ENCODE measurements at regions not wholly inside any gene's neighbourhood (a gene's known extent, or its start where the extent isn't known, plus 50 kb on each side); places are given as distances from the start of the nearest gene placed in this dataset.

DNA sequence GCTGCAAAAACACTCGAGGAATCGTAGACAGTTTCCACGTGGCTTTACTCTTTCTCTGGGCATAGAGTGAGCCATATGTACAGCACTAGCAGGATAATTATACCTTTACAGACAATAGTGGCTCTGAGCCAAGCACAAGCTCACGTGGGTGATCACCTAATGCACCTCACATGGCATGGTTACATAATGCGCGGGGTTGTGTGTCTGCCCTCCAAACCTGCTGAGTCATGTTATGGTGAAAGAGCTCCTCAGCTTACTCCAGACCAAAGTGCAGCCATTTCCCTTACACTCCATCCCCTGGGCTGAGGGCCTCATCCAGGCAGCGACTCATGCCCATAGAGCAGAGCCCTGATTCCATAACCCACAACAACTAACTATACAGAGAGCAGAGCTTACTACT, 1458.4 kb upstream of the CADM2 start:
- H2AFZ ChIP-seq (ENCODE audit: low read depth, low read length), result no peak overlapping the region
- no peak overlapping the region for H3K9ac ChIP-seq (ENCODE audit: insufficient read depth in 1 of 2, low read depth in 2 of 2, low read length in 2 of 2)
- no peak overlapping the region for H3K4me2 ChIP-seq (ENCODE audit: insufficient read depth, low read length)
- no peaks in the 10 kb centered on the region for H4K20me1 ChIP-seq (replicated peaks; ENCODE audit: control insufficient read depth, insufficient read depth, low read length)
- DNase-seq (ENCODE audit: extremely low read depth in 1 of 4, low spot score in 3 of 4) (no peak), ATAC-seq (no peak), FAIRE-seq (no peak)
- no peaks in the 10 kb centered on the region for H3K9me1 ChIP-seq (ENCODE audit: control insufficient read depth, insufficient read depth, low read length)
- in situ Hi-C loops (cut with MboI), result no loop called here
- no peaks in the 10 kb centered on the region for H3K9me3 ChIP-seq (replicated peaks; ENCODE audit: control insufficient read depth, insufficient read depth, low read depth, low read length)
- H3K4me3 ChIP-seq, result no peak overlapping the region
- CTCF ChIA-PET (ENCODE audit: low intra/inter-chr PET ratio), result no interaction called here
- H3K36me3 ChIP-seq (ENCODE audit: control insufficient read depth, insufficient read depth, low read length), result no peaks in the 10 kb centered on the region
- intact Hi-C loops (cut with micrococcal nuclease), result no loop called here
- TF ChIP-seq MAFG (tag; conservative IDR thresholded peaks at IDR 0.05) (peak; percentile 22; the same call in 1 of the 2 replicates), MCM7 (IDR thresholded peaks at IDR 0.05) (no peak)
- no peaks in the 10 kb centered on the region for H3K79me2 ChIP-seq (ENCODE audit: control insufficient read depth, insufficient read depth, low read length)
- BruUV-seq (replicated peaks), result no TSS peak
- POLR2A ChIA-PET, result no interaction called here
- no peaks in the 10 kb centered on the region for H3K4me1 ChIP-seq (replicated peaks in 1 of 2; ENCODE audit: control insufficient read depth in 2 of 2, insufficient read depth in 2 of 2, low read length in 2 of 2)
- no peaks in the 10 kb centered on the region for H3K27me3 ChIP-seq (ENCODE audit: control insufficient read depth in 2 of 2, insufficient read depth in 2 of 2, low read length in 2 of 2)
- no peak overlapping the region for H3K27ac ChIP-seq (ENCODE audit: extremely low read depth, low read depth, low read length)
- WGBS (ENCODE audit: insufficient coverage, low coverage, missing lambda C conversion rate), result 0% methylated on average over 7 of the region's 7 CpGs

DNA sequence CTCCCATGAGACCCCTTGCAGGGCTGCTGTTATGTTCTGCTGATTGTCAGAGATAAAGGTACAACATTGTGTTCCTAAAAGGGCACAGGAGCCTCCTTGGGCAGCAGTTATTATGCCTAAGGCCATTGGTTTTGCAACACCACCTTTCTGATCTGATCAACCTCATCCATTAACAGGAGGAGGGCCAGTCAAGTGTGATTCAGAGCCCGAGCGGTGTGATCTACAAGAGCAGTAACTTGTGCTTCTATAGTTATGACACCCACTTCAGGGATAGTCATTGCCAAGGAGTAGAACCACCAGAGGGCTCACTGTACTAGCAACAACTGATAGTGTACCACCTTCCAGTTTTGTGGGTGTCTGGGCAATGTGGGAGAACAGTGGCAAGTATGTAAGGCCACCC, 1457.9 kb upstream of the CADM2 start:
- Histone ChIP-seq H3K27me3 (ENCODE audit: control insufficient read depth in 2 of 2, insufficient read depth in 2 of 2, low read length in 2 of 2) (no peaks in the 10 kb centered on the region), H2AFZ (ENCODE audit: low read depth, low read length) (no peak overlapping the region), H3K4me1 (replicated peaks in 1 of 2; ENCODE audit: control insufficient read depth in 2 of 2, insufficient read depth in 2 of 2, low read length in 2 of 2) (no peaks in the 10 kb centered on the region), H3K9me1 (ENCODE audit: control insufficient read depth, insufficient read depth, low read length) (no peaks in the 10 kb centered on the region), H3K4me2 (ENCODE audit: insufficient read depth, low read length) (no peak overlapping the region), H3K4me3 (no peak overlapping the region), H3K27ac (ENCODE audit: extremely low read depth, low read depth, low read length) (no peak overlapping the region), H3K9me3 (replicated peaks; ENCODE audit: control insufficient read depth, insufficient read depth, low read depth, low read length) (no peaks in the 10 kb centered on the region), H4K20me1 (replicated peaks; ENCODE audit: control insufficient read depth, insufficient read depth, low read length) (no peaks in the 10 kb centered on the region), H3K36me3 (ENCODE audit: control insufficient read depth, insufficient read depth, low read length) (no peaks in the 10 kb centered on the region), H3K9ac (ENCODE audit: insufficient read depth in 1 of 2, low read depth in 2 of 2, low read length in 2 of 2) (no peak overlapping the region), H3K79me2 (ENCODE audit: control insufficient read depth, insufficient read depth, low read length) (no peaks in the 10 kb centered on the region)
- ChIA-PET POLR2A (no interaction called here), CTCF (ENCODE audit: low intra/inter-chr PET ratio) (no interaction called here)
- no TSS peak for BruUV-seq (replicated peaks)
- WGBS (ENCODE audit: insufficient coverage, low coverage, missing lambda C conversion rate), result 0% methylated on average over 2 of the region's 2 CpGs
- DNase-seq (ENCODE audit: extremely low read depth in 1 of 4, low spot score in 3 of 4) (no peak), ATAC-seq (no peak), FAIRE-seq (no peak)
- intact Hi-C loops (cut with micrococcal nuclease) (no loop called here), in situ Hi-C loops (cut with MboI) (no loop called here)
- TF ChIP-seq SMC3 (conservative IDR thresholded peaks at IDR 0.05; ENCODE audit: insufficient read depth, low read depth, low read length), result no peak
- TF ChIP-seq FOS (IDR thresholded peaks at IDR 0.05; ENCODE audit: extremely low read depth, insufficient read length), result no peak
- no peak for TF ChIP-seq L3MBTL2 (IDR thresholded peaks at IDR 0.05)
- no peak for TF ChIP-seq ZNF212 (CRISPR knock-in tag; IDR thresholded peaks at IDR 0.05)
- TF ChIP-seq TAF7 (tag; IDR thresholded peaks at IDR 0.05), result no peak
- TF ChIP-seq SAFB2 (IDR thresholded peaks at IDR 0.05; ENCODE audit: borderline replicate concordance, low read depth, low read length, severe bottlenecking), result no peak
- TF ChIP-seq BMI1 (IDR thresholded peaks at IDR 0.05; ENCODE audit: low read length), result no peak
- TF ChIP-seq ZNF24 (IDR thresholded peaks at IDR 0.05), result no peak
- TF ChIP-seq, protein P1, sequence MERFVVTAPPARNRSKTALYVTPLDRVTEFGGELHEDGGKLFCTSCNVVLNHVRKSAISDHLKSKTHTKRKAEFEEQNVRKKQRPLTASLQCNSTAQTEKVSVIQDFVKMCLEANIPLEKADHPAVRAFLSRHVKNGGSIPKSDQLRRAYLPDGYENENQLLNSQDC (CRISPR knock-in tag; IDR thresholded peaks at IDR 0.05), result no peak
- TF ChIP-seq ZNF239 (CRISPR knock-in tag; IDR thresholded peaks at IDR 0.05), result no peak
- TF ChIP-seq ZNF121 (CRISPR knock-in tag; conservative IDR thresholded peaks at IDR 0.05), result no peak
- no peak for TF ChIP-seq HNRNPL (IDR thresholded peaks at IDR 0.05; ENCODE audit: low read depth, low read length)
- TF ChIP-seq SP2 (IDR thresholded peaks at IDR 0.05; ENCODE audit: extremely low read depth, low read depth, low read length, poor library complexity, severe bottlenecking), result no peak
- no peak for TF ChIP-seq ZNF444 (CRISPR knock-in tag; IDR thresholded peaks at IDR 0.05)
- TF ChIP-seq ARID3B (CRISPR knock-in tag; IDR thresholded peaks at IDR 0.05; ENCODE audit: borderline replicate concordance), result no peak
- TF ChIP-seq ZNF586 (CRISPR knock-in tag; conservative IDR thresholded peaks at IDR 0.05), result no peak
- TF ChIP-seq ZNF561 (CRISPR knock-in tag; conservative IDR thresholded peaks at IDR 0.05), result no peak

Data from K562 (cell line).